Caki2 (cell line): ENCODE measurements at regions not wholly inside any gene's neighbourhood (a gene's known extent, or its start where the extent isn't known, plus 50 kb on each side); places are given as distances from the start of the nearest gene placed in this dataset.
A peak's percentile ranks its signal among the peaks of the same experiment; 100 is the strongest.

Experiments
- DNase-seq: peaks from one replicate; pipeline ENCODE4 v3.0.0-alpha.2; 2015; ENCODE audit warnings: low read depth
- in situ Hi-C: cut with HindIII; loops from 2 replicates; pipeline ENCODE4 v1.10.0; 2016; ENCODE audit warnings: low sequenced_read_pairs, low pct_unique_long_range_greater_than_20kb, mixed read lengths

GRCh38 chr12:30807695-30808034 is 52.9 kb upstream of the CAPRIN2 start:
- DNase-seq: no peak
- in situ Hi-C loops: no loop called here

GRCh38 chr12:30806989-30807694 is 52.4 kb upstream of the CAPRIN2 start:
- in situ Hi-C loops: no loop called here
- DNase-seq: peak; percentile 46

GRCh38 chr12:30805959-30806358 is 51.2 kb upstream of the CAPRIN2 start:
- in situ Hi-C loops: no loop called here

More at GRCh38 chr12:30805959-30806358, 51.2 kb upstream of the CAPRIN2 start:
- DNase-seq: no peak
